ENCODE measurements at regions not wholly inside any gene's neighbourhood (a gene's known extent, or its start where the extent isn't known, plus 50 kb on each side); places are given as distances from the start of the nearest gene placed in this dataset.

DNA sequence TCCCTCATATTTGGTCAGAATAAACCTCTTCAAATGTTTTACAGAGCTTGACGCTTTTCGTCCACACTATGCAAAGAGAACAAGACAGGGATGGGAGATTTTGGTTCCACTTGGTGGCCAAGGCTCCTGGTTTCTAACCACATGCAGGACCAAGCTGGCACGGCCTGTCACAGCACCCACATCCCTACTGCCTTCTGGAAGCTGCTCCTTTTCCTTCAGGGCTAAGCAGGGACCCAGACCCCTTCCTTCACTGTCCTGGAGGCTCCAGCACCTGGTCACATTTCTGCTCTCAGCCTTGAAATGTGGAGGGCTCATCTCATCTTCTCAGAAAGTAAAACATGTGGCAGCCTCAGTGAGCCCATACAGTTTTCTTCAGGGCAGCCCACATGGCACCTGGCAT lies 50.4 kb upstream of the ARHGEF7 start:
- Histone ChIP-seq H3K27ac (no peak overlapping the region), H3K27me3 (replicated peaks in 1 of 7) (peaks cover 0 to 44% (median 6%) of the 10 kb centered on the region in 7 donors), H3K9me3 (no peaks in the 10 kb centered on the region), H3K36me3 (no peaks in the 10 kb centered on the region), H3K4me1 (peaks cover 0 to 20% (median 15%) of the 10 kb centered on the region in 6 donors), H3K4me3 (no peak overlapping the region)
- intact Hi-C loops (cut with DNase I; ENCODE audit: low total_unique reads) = no loop called here
- WGBS, 5 donors = 87 to 98% (median 90%) methylated on average over 3 of the region's 3 CpGs
- no peak for TF ChIP-seq POLR2AphosphoS5 (IDR thresholded peaks at IDR 0.05)
- TF ChIP-seq, protein P1, sequence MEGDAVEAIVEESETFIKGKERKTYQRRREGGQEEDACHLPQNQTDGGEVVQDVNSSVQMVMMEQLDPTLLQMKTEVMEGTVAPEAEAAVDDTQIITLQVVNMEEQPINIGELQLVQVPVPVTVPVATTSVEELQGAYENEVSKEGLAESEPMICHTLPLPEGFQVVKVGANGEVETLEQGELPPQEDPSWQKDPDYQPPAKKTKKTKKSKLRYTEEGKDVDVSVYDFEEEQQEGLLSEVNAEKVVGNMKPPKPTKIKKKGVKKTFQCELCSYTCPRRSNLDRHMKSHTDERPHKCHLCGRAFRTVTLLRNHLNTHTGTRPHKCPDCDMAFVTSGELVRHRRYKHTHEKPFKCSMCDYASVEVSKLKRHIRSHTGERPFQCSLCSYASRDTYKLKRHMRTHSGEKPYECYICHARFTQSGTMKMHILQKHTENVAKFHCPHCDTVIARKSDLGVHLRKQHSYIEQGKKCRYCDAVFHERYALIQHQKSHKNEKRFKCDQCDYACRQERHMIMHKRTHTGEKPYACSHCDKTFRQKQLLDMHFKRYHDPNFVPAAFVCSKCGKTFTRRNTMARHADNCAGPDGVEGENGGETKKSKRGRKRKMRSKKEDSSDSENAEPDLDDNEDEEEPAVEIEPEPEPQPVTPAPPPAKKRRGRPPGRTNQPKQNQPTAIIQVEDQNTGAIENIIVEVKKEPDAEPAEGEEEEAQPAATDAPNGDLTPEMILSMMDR (IDR thresholded peaks at IDR 0.05 in 8 of 11, conservative IDR thresholded peaks at IDR 0.05 in 3 of 11) = no peak
- no peak for TF ChIP-seq POLR2A (IDR thresholded peaks at IDR 0.05)
- DNase-seq = no peak

DNA sequence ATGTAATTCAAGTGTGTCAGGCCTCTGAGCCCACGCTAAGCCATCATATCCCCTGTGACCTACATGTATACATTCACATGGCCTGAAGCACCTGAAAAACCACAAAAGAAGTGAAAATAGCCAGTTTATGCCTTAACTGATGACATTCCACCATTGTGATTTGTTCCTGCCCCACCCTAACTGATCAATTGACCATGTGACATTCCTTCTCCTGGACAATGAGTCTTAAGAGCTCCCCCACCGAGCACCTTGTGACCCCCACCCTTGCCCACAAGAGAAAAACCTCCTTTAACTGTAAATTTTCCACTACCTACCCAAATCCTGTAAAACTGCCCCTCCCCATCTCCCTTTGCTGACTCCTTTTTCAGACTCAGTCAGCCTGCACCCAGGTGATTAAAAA lies 52.1 kb upstream of the ARHGEF7 start:
- 50 to 70% (median 58%) methylated on average over 2 of the region's 2 CpGs for WGBS, 5 donors
- Histone ChIP-seq H3K9me3 (no peaks in the 10 kb centered on the region), H3K36me3 (no peaks in the 10 kb centered on the region), H3K27me3 (replicated peaks in 1 of 7) (peaks cover 0 to 46% (median 6%) of the 10 kb centered on the region in 7 donors), H3K4me1 (peaks cover 0 to 17% (median 15%) of the 10 kb centered on the region in 6 donors), H3K27ac (no peak overlapping the region), H3K4me3 (no peak overlapping the region)
- TF ChIP-seq POLR2AphosphoS5 (IDR thresholded peaks at IDR 0.05) (no peak), POLR2A (IDR thresholded peaks at IDR 0.05) (no peak)
- TF ChIP-seq, protein P1 (IDR thresholded peaks at IDR 0.05 in 8 of 11, conservative IDR thresholded peaks at IDR 0.05 in 3 of 11) = no peak
- intact Hi-C loops (cut with DNase I; ENCODE audit: low total_unique reads) = no loop called here
- DNase-seq = no peak

DNA sequence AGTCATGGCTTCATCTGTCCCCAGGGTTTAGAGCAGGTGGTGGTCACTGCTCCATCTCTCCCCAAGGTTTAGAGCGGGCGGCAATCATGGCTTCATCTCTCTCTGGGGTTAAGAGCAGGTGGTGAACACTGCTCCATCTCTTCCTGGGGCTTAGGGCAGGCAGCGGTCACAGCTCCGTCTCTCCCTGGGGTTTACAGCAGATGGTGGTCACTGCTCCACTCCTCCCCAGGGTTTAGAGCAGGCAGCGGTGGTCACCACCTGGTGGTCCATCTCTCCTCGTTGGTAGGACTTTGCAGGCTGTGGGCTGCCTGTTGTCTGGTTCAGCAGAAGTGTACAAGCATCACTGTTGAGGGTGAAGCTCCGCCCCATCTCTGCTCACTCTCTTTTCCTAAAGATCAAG lies 52.8 kb upstream of the ARHGEF7 start:
- Histone ChIP-seq H3K36me3 (no peaks in the 10 kb centered on the region), H3K27ac (no peak overlapping the region), H3K4me1 (peaks cover 0 to 11% (median 10%) of the 10 kb centered on the region in 6 donors), H3K4me3 (no peak overlapping the region), H3K9me3 (no peaks in the 10 kb centered on the region), H3K27me3 (replicated peaks in 1 of 7) (peaks cover 0 to 39% (median 6%) of the 10 kb centered on the region in 7 donors)
- no peak for DNase-seq
- 80 to 92% (median 88%) methylated on average over 5 to 7 of the region's 7 CpGs for WGBS, 5 donors
- TF ChIP-seq POLR2A (IDR thresholded peaks at IDR 0.05) (no peak), POLR2AphosphoS5 (IDR thresholded peaks at IDR 0.05) (no peak)
- TF ChIP-seq, protein P1 (IDR thresholded peaks at IDR 0.05 in 8 of 11, conservative IDR thresholded peaks at IDR 0.05 in 3 of 11) = no peak
- intact Hi-C loops (cut with DNase I; ENCODE audit: low total_unique reads) = no loop called here

DNA sequence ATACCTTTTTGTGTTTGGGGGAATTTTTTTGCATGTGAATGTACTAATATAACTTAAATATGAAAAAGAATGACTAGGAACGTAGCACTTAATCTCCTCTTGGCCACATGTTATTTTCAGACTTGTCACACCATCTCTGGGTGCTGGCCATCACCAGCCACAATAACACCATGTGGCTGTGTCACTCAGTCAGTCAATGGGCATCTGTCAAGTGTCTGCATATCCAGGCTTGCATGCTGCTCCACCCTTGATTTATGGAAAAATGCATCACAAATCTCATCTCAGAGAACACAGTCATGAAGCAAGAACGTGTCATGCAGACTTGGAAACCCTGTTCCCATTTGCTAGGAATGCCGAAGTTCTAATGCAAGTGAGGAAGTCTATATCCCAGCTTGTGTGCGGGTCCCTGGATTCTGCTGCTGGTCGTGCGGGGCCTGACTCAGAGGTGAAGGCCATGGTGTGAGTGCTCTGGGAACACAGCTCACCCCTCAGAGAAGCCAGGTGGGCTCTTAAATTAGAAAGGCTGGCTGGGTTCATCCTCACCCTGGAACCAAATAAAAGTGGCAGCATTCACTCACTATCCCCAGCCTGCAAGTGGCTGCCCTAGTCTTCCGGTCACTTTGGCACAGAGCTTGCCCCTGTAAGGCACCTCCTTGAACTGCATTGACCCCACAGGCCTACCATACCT lies 53.6 kb upstream of the ARHGEF7 start:
- H3K4me3 ChIP-seq = no peak overlapping the region
- TF ChIP-seq, protein P1 (IDR thresholded peaks at IDR 0.05 in 8 of 11, conservative IDR thresholded peaks at IDR 0.05 in 3 of 11) = no peak
- TF ChIP-seq POLR2A (IDR thresholded peaks at IDR 0.05) (no peak), POLR2AphosphoS5 (IDR thresholded peaks at IDR 0.05) (no peak)
- DNase-seq = no peak
- no peaks in the 10 kb centered on the region for H3K9me3 ChIP-seq
- peaks cover 0 to 31% (median 2%) of the 10 kb centered on the region in 7 donors for H3K27me3 ChIP-seq (replicated peaks in 1 of 7)
- intact Hi-C loops (cut with DNase I; ENCODE audit: low total_unique reads) = no loop called here
- 80 to 91% (median 89%) methylated on average over 7 of the region's 7 CpGs for WGBS, 5 donors
- peaks cover 0 to 6% (median 3%) of the 10 kb centered on the region in 6 donors for H3K4me1 ChIP-seq
- no peak overlapping the region for H3K27ac ChIP-seq
- no peaks in the 10 kb centered on the region for H3K36me3 ChIP-seq
